GM23338 (cell line): ENCODE measurements at regions not wholly inside any gene's neighbourhood (a gene's known extent, or its start where the extent isn't known, plus 50 kb on each side); places are given as distances from the start of the nearest gene placed in this dataset.

Experiments used
- ATAC-seq: fragments of 200-7000 bp; cut with Tn5 transposase; 3 replicates; pipeline ENCODE4 v1.9.1; 2020
- DNase-seq: peaks from one replicate; pipeline ENCODE4 v3.0.0-alpha.2; 2015; ENCODE audit warnings: low spot score
- H2AFZ ChIP-seq: fragments of 200-600 bp; sonication (generic); 2 replicates; pipeline ENCODE4 v1.8.0; 2016; ENCODE audit warnings: antibody characterized with exemption, mild to moderate bottlenecking, moderate library complexity
- H3F3A ChIP-seq: fragments of 200-600 bp; sonication (generic); replicated peaks from 2 replicates; pipeline ENCODE4 v1.8.0; 2017; ENCODE audit warnings: antibody characterized with exemption, mixed run types, low read depth
- H3K27ac ChIP-seq: fragments of 200-600 bp; sonication (generic); 2 replicates; pipeline ENCODE4 v1.6.1; 2016; ENCODE audit warnings: low read depth
- H3K27me3 ChIP-seq: fragments of 200-600 bp; sonication (generic); 2 replicates; pipeline ENCODE4 v1.8.0; 2016; ENCODE audit warnings: mild to moderate bottlenecking, mixed run types, moderate library complexity; ENCODE audit not compliant: insufficient read depth
- H3K36me3 ChIP-seq: fragments of 200-600 bp; sonication (generic); 2 replicates; pipeline ENCODE4 v1.8.0; 2016; ENCODE audit warnings: mild to moderate bottlenecking; ENCODE audit not compliant: insufficient read depth
- H3K4me1 ChIP-seq: fragments of 200-600 bp; sonication (generic); 2 replicates; pipeline ENCODE4 v1.8.0; 2016; ENCODE audit warnings: mild to moderate bottlenecking, moderate library complexity; ENCODE audit not compliant: insufficient read depth
- H3K4me2 ChIP-seq: fragments of 200-600 bp; sonication (generic); 2 replicates; pipeline ENCODE4 v1.7.1; 2017; ENCODE audit warnings: mixed run types
- H3K4me3 ChIP-seq: fragments of 200-600 bp; sonication (generic); 2 replicates; pipeline ENCODE4 v1.6.1; 2016; ENCODE audit warnings: mixed run types
- H3K79me2 ChIP-seq: fragments of 200-600 bp; sonication (generic); replicated peaks from 2 replicates; pipeline ENCODE4 v1.8.0; 2017; ENCODE audit warnings: mild to moderate bottlenecking; ENCODE audit not compliant: insufficient read depth
- H3K9me2 ChIP-seq: fragments of 200-600 bp; sonication (generic); 2 replicates; pipeline ENCODE4 v1.8.0; 2017; ENCODE audit not compliant: insufficient read depth
- H4K20me1 ChIP-seq: fragments of 200-600 bp; sonication (generic); replicated peaks from 2 replicates; pipeline ENCODE4 v1.8.0; 2017; ENCODE audit warnings: mild to moderate bottlenecking; ENCODE audit not compliant: insufficient read depth
- H3K27ac Mint-ChIP-seq: 2 replicates; pipeline ENCODE4 v1.8.0; 2020; ENCODE audit warnings: inconsistent platforms, mild to moderate bottlenecking, moderate library complexity, mixed read lengths
- H3K27me3 Mint-ChIP-seq: 3 replicates; pipeline ENCODE4 v1.8.0; 2022; ENCODE audit warnings: low read depth, mild to moderate bottlenecking, moderate library complexity, mixed read lengths, inconsistent platforms; ENCODE audit not compliant: insufficient read depth, poor library complexity
- H3K36me3 Mint-ChIP-seq: 3 replicates; pipeline ENCODE4 v1.8.0; 2021; ENCODE audit warnings: low read depth, mild to moderate bottlenecking, inconsistent platforms, moderate library complexity, mixed read lengths
- H3K4me1 Mint-ChIP-seq: 3 replicates; pipeline ENCODE4 v1.8.0; 2020; ENCODE audit warnings: mild to moderate bottlenecking, inconsistent platforms, mixed read lengths
- H3K4me3 Mint-ChIP-seq: 3 replicates; pipeline ENCODE4 v1.8.0; 2021; ENCODE audit warnings: moderate library complexity, mild to moderate bottlenecking, inconsistent platforms, mixed read lengths
- H3K9me3 Mint-ChIP-seq: 3 replicates; pipeline ENCODE4 v1.8.0; 2020; ENCODE audit warnings: moderate library complexity, mild to moderate bottlenecking, inconsistent platforms, mixed read lengths
- ETS1 ChIP-seq: IDR thresholded peaks from 2 replicates; pipeline ENCODE4 v1.6.1; 2016; ENCODE audit warnings: antibody characterized with exemption
- EZH2phosphoT487 ChIP-seq: fragments of 200-600 bp; sonication (generic); IDR thresholded peaks from one replicate; pipeline ENCODE4 v1.8.1; 2018; ENCODE audit warnings: antibody characterized with exemption; ENCODE audit not compliant: unreplicated experiment
- NANOG ChIP-seq: IDR thresholded peaks from 2 replicates; pipeline ENCODE4 v1.6.1; 2016; ENCODE audit warnings: antibody characterized with exemption, borderline replicate concordance
- STAT1 ChIP-seq: IDR thresholded peaks from one replicate; pipeline ENCODE4 v1.6.1; 2016; ENCODE audit warnings: antibody characterized with exemption; ENCODE audit not compliant: unreplicated experiment
- TF ChIP-seq, protein P1 (sequence below): fragments of 250-450 bp; sonication (Bioruptor Pico); IDR thresholded peaks from 2 replicates; pipeline ENCODE4 v1.5.0; 2020; ENCODE audit warnings: mild to moderate bottlenecking, moderate library complexity

DNA sequence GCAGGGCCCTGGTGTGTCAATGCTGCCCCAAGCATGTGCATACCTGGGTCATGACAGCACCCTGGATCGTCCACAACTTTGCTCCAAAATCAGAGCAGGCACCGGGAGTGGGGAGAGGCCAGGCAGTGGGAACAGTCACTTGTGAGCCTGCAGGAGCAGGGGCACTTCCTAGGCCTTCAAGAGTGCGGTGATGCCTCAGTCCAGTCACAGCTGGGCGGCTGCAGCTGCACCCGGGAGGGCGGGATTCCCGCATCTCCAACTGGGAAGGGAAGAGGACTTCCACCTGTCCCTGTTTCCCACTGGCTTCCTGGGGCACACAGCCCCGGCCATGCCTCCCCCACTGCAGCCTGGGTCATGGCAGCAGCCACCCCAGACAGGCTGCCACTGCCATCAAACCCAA, 191.3 kb upstream of the DEFB112 start (continued):
- TF ChIP-seq, protein P1, sequence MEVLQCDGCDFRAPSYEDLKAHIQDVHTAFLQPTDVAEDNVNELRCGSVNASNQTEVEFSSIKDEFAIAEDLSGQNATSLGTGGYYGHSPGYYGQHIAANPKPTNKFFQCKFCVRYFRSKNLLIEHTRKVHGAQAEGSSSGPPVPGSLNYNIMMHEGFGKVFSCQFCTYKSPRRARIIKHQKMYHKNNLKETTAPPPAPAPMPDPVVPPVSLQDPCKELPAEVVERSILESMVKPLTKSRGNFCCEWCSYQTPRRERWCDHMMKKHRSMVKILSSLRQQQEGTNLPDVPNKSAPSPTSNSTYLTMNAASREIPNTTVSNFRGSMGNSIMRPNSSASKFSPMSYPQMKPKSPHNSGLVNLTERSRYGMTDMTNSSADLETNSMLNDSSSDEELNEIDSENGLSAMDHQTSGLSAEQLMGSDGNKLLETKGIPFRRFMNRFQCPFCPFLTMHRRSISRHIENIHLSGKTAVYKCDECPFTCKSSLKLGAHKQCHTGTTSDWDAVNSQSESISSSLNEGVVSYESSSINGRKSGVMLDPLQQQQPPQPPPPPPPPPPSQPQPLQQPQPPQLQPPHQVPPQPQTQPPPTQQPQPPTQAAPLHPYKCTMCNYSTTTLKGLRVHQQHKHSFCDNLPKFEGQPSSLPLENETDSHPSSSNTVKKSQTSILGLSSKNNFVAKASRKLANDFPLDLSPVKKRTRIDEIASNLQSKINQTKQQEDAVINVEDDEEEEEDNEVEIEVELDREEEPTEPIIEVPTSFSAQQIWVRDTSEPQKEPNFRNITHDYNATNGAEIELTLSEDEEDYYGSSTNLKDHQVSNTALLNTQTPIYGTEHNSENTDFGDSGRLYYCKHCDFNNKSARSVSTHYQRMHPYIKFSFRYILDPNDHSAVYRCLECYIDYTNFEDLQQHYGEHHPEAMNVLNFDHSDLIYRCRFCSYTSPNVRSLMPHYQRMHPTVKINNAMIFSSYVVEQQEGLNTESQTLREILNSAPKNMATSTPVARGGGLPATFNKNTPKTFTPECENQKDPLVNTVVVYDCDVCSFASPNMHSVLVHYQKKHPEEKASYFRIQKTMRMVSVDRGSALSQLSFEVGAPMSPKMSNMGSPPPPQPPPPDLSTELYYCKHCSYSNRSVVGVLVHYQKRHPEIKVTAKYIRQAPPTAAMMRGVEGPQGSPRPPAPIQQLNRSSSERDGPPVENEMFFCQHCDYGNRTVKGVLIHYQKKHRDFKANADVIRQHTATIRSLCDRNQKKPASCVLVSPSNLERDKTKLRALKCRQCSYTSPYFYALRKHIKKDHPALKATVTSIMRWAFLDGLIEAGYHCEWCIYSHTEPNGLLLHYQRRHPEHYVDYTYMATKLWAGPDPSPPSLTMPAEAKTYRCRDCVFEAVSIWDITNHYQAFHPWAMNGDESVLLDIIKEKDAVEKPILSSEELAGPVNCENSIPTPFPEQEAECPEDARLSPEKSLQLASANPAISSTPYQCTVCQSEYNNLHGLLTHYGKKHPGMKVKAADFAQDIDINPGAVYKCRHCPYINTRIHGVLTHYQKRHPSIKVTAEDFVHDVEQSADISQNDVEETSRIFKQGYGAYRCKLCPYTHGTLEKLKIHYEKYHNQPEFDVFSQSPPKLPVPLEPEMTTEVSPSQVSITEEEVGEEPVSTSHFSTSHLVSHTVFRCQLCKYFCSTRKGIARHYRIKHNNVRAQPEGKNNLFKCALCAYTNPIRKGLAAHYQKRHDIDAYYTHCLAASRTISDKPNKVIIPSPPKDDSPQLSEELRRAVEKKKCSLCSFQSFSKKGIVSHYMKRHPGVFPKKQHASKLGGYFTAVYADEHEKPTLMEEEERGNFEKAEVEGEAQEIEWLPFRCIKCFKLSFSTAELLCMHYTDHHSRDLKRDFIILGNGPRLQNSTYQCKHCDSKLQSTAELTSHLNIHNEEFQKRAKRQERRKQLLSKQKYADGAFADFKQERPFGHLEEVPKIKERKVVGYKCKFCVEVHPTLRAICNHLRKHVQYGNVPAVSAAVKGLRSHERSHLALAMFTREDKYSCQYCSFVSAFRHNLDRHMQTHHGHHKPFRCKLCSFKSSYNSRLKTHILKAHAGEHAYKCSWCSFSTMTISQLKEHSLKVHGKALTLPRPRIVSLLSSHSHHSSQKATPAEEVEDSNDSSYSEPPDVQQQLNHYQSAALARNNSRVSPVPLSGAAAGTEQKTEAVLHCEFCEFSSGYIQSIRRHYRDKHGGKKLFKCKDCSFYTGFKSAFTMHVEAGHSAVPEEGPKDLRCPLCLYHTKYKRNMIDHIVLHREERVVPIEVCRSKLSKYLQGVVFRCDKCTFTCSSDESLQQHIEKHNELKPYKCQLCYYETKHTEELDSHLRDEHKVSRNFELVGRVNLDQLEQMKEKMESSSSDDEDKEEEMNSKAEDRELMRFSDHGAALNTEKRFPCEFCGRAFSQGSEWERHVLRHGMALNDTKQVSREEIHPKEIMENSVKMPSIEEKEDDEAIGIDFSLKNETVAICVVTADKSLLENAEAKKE: no peak
- TF ChIP-seq EZH2phosphoT487 (no peak), STAT1 (no peak), NANOG (no peak)

DNA sequence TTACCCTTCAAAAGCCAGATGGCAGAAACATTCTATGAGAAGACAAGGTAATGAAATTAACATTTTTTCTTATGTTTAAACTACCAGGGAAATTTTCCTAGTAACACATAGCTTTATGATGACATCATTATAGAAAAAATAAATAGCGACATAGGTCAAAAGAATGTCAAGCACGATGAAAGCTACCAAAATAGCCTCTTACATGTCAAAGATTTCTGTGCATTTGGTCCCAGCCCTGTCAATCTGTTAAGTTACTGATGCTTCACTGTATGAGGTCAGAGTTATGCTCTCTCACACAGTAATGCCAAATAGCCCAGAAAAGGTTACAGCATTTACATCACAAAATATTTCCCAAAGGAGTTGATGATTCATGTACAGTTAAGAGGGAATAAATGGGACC, 199.8 kb upstream of the DEFB112 start:
- no peaks in the 10 kb centered on the region for H3K36me3 Mint-ChIP-seq
- no peak for ATAC-seq
- no peaks in the 10 kb centered on the region for H3K9me3 Mint-ChIP-seq

More for the DNA sequence above, 199.8 kb upstream of the DEFB112 start:
- no peaks in the 10 kb centered on the region for H3F3A ChIP-seq
- Mint-ChIP-seq H3K27me3 (no peaks in the 10 kb centered on the region), H3K27ac (no peak overlapping the region), H3K4me3 (no peak overlapping the region), H3K4me1 (no peaks in the 10 kb centered on the region)
- no peaks in the 10 kb centered on the region for H3K27me3 ChIP-seq
- H3K27ac ChIP-seq: no peak overlapping the region
- no peaks in the 10 kb centered on the region for H4K20me1 ChIP-seq
- H3K9me2 ChIP-seq: peaks cover 4% of the 10 kb centered on the region; the same call in 1 of the 2 replicates
- no peak overlapping the region for H3K4me2 ChIP-seq
- H3K36me3 ChIP-seq: no peaks in the 10 kb centered on the region
- no peak overlapping the region for H3K4me3 ChIP-seq
- no peak for DNase-seq
- no peaks in the 10 kb centered on the region for H3K4me1 ChIP-seq
- H2AFZ ChIP-seq: no peak overlapping the region
- TF ChIP-seq ETS1: no peak
- no peak for TF ChIP-seq STAT1
- H3K79me2 ChIP-seq: no peaks in the 10 kb centered on the region
